8988T (cell line): ENCODE measurements at regions not wholly inside any gene's neighbourhood (a gene's known extent, or its start where the extent isn't known, plus 50 kb on each side); places are given as distances from the start of the nearest gene placed in this dataset.
"Not testable (repeated sequence)": the region's sequence is repeated elsewhere in the genome, so short reads cannot be mapped to it uniquely, and the experiment has no call there.

Experiments used
- DNase-seq: peaks from one replicate; pipeline ENCODE4 v3.0.0; 2011

- DNase-seq = no peak
Observed at GRCh38 chr1:181260994-181261393, 172.5 kb downstream of the IER5 start.

DNA sequence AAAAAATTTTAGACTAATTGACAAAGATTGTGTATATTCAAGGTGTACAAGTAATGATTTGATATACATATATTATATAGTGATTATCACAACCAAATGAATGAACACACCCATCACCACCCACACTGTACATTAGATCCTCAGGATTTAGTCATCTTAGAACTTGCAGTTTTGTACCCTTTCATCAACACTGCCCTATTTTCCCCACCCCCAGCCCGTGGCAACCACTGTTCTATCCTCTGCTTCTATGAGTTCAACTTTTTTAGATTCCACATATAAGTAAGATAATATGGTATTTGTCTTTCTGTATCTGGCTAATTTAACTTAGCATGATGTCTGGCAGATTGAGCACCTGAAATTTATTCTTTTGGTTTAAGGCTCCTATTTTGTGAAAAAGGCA, 173.6 kb downstream of the IER5 start:
- no peak for DNase-seq

- no peak for DNase-seq
Observed at GRCh38 chr1:181263444-181263843, 174.9 kb downstream of the IER5 start.

DNA sequence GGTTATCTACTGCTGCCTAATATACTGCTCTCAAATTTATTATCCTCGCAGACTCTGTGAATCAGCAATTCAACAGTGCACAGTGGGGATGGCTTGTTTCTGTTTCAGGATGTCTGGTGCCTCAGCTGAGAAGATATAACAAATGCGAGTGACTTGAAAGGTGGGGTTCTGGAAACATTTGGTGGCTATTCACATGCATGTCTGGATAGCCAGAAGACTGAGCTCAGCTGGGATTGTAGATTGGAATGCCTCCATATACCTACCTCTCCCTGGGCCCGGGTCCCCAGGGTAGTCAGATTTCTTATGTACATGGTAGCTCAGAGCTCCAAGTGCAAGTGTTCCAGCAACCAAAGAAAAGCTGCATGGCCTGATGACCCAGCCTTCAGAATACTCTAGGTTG, 176.3 kb downstream of the IER5 start:
- DNase-seq = no peak

DNA sequence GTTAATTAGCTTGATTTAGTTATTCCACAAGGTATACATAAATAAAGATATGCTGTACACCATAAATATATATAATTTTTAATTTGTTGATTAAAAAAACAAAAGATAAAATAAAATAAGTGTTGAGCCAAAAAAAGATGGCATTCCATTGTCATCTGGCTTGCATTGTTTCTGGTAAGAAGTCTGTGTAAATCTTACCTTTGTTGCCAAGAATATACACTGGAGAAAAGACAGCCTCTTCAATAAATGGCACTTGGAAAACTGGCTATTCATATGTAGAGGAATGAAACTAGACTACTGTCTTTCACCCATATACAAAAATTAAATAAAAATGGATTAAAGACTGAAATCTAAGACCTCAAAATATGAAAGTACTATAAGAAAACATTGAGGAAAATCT, 196.5 kb downstream of the IER5 start:
- DNase-seq = no peak

DNA sequence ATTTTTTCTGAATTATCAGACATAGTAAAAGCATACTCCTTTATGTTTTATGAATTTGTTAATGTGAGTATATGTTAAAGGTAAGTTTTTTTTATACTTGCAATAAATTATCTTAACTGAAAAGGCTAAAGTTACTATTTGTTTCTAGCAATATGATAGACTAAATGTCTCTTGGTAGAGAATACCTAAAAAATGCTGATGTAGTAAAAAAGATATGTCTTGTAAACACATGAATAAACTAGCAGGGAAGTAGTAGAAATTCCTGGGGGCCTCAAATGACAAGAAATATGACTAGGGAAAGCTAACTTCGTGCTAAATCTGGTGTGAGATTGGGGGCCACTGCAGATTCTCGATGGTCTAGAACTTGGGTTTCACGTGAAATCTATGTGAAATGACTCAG, 188.1 kb upstream of the CACNA1E start:
- DNase-seq = no peak

DNA sequence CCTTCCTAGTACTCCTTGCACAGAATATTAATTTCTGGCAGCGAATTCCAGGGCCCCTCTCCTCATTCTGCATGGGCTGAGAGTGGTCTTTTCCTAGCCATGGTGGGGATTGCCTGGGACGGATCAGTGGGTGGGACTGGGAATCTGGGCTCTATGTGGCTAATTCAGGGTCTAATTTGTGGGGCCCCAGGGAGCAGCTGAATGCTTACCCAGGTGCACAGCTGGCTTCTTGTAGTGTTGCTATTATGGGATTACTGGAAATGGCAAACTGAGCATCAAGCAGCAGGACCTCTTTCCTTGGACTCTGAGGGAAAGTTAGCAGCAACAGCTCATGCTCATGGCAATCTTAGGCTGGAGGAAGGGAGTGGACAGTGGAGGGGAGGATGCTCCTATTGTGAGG, 187.1 kb upstream of the CACNA1E start:
- no peak for DNase-seq

DNA sequence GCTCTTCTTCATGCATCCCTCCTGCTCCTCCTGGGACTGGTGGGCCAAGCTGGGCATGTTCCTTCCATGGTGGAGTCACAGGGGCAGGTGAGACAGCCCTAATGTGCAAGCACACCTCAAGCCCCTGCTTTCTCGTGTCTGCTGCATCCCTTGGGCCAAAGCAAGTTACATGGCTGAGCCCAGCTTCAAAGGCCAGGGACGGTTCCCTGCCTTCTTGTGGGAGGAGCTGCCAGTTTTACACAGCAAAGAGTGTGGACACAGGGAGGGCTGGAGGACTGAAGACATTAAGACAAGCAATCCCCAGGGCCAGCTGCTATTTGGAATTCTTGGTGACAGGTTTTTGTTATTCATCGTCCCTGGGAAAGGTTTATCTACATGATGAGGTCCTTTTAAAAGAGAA, 175.2 kb upstream of the CACNA1E start:
- DNase-seq = no peak

GRCh38 chr1:181310560-181310959, 172.8 kb upstream of the CACNA1E start:
- no peak for DNase-seq

- DNase-seq = no peak
Observed at GRCh38 chr1:181312946-181313345, 170.4 kb upstream of the CACNA1E start.

DNA sequence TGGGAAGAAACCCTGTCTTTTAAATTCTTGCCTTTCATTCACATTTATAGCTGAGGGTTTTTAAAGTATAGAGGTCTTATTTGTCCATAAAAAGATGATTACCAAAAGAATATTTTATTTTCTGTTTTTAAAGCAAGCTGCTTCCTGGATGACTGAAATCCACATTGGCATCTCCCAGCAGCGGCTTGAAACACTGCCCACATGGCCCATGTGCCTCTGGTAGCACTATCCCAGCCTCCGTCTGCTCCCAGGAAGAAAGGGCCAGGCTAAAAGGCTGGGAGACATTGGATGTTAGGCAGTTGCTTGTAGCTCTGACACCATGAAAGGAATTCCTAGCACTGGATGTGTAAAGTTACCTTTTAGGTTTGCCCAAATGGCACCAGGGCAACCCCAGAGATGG, 169.9 kb upstream of the CACNA1E start:
- DNase-seq = no peak

DNA sequence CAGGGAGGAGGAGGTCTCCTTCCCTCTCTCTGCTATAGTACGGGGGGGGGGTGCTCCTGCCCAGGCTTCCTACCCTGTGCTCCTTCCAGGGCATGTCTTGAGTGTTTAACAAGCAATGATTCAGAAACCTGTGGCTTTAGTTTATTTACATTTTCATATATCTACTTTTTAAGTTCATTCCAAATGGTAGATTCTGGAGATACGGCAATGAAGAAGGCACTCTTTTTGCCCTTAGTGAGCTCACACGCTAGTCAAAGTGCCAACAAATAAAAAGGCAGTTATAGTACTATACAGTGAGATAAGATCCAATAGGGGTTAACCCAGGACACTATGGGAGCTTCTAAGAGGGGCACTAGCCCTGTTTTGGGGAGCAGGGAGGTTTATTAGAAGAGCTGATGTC, 169.3 kb upstream of the CACNA1E start:
- no peak for DNase-seq

- no peak for DNase-seq
Observed at GRCh38 chr1:181314959-181315358, 168.4 kb upstream of the CACNA1E start.

DNA sequence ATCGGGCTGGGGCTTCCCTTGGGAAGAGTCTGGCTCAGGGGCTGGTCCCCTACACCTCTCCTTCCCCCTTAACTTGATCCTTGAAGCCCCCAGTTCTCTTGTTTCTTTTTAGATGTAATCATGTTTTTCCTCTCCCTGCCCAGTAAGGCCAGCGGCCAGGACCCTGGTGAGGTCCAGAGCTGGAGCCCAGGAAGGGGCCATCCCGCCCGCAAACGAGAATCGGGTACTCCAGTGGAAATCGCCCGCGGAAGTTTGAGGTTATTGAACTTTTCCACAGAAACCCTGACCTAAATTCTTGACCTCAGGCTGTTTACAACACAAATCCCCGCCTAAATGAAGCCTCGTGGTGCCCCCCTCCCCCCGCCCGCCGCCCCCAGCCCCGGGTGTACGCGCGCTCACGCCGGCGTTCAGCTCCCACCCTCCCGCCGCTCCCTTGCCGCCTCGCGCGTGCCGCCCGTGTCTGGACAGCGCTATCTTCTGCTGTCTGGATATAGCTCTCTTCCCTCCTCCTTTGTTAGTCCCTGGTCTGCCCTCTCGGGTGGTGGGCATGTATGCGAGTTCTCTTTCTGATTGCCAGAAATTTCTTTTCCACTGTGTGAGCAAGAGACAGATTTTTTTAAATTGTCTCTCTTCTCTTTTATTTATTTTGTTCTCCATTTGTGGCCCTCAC, 165.9 kb upstream of the CACNA1E start:
- no peak for DNase-seq

GRCh38 chr1:181318022-181318857, 165.1 kb upstream of the CACNA1E start:
- no peak for DNase-seq

- no peak for DNase-seq
Observed at GRCh38 chr1:181318858-181319235, 164.5 kb upstream of the CACNA1E start.

DNA sequence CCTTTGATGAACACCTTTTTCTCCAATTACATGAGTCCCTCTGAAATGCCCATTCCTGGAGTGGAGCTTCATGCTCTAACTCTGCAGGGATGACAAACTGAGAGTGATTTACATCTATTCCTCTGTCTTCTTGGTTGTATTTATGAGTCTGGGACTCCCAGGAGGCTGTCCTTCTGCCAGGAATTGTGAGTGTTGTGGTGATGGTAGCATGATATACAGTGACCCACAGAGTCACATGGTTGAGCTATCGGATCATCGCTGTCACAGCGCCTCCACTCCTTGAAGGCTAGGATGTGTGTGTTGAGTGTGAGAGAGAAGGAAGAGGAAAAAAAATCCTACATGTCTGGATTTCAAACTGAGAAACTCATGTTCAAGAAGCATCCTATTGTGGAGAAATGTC, 163.4 kb upstream of the CACNA1E start:
- no peak for DNase-seq

- DNase-seq = peak; percentile 69
Observed at GRCh38 chr1:181324797-181325616, 158.3 kb upstream of the CACNA1E start.

DNA sequence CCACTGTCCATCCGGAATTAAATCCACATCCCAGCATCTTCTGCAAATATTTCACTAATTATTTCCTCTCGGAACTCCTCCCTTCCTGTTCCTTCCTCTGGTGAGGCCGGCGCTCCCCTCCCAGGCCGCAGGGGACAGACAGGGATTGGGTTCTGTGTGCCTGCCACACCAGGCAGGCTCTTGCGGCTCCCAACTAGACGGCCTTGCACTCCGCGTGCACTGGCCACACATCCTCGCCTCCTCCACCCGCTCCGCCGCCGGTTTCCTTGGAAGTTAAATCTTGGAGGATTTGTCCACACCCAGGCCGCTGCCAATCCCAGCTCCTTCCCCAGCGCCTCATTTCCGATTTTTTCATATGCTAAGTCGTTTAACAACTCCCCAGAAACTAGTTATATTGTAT, 157.6 kb upstream of the CACNA1E start:
- DNase-seq = not testable (repeated sequence)

DNA sequence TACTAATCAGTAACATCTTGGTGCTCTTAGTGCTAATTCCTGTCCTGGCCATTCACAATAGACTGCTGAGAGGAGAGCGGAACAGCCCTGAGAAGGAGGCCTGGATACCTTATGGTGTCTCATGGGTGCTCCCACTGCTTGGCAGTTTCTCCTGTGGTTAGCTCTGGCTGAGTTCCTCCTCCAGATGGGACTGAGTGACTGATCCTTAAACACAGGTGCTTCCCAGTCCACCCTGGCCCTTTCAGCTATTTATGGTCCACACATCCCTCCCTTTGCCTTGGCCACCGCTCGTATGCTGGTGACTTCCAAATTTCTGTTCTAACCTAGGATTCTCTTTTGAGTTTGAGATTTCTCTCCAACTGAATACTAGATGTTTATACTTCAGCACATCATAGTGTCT, 157.0 kb upstream of the CACNA1E start:
- no peak for DNase-seq

DNA sequence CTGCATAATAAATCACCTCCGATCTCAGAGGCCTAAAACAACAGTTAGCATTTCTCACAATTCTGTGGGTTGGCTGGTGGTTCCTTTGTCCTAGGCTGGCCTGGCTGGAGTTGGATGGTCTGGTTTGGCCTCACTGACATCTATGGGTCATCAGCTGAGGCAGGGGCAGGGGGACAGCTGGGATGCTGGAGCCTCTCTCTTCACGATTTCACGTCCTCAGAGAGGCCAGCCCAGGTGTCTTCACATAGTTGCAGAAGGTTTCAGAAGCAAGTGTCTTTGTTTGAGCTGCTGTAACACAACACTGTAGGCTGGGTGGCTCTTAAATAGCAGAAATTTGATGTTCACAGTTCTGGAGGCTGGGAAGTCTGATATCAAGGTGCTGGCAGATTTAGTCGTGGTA, 155.5 kb upstream of the CACNA1E start:
- DNase-seq = no peak

DNA sequence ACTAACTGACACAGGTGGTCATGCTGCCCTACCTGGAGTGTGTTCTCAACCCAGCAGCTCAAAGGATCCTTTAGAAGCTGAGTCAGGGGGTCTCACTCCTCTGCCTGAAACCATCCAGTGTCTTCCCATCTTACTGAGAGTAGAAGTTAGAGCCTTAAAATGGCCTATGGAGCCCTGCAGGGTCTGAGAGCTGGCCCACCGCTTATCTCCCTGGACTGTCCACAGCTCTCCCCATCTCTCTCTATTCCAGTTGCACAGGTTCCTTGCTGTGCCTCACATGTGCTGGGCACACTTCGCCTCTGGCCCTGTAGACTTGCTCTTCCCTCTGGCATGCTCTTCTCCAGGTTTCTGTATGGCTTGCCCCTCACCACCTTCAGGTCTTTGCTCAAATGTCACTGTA, 148.6 kb upstream of the CACNA1E start:
- no peak for DNase-seq

DNA sequence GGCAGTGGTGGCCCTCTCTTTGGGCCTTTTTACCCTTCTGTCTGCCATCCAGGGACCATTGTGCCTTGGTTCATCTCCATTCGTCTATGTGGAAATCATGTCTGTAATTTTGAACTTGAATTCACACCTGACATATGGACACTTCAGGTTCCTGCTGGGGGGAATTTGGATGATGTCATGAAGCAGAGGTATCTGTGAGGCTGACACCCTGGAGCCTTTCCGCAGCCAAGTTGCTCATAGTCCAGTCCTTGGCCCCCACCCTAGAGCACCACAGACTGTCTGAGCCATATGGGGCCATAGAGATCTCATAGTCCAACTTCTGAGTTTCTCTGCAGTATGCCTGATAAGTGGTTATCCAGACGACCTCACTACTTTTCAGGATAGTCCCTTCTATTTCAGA, 147.7 kb upstream of the CACNA1E start:
- no peak for DNase-seq
